CD4-positive, CD25-positive, alpha-beta regulatory T cell (primary cell): ENCODE measurements at regions not wholly inside any gene's neighbourhood (a gene's known extent, or its start where the extent isn't known, plus 50 kb on each side); places are given as distances from the start of the nearest gene placed in this dataset.

ENCODE experiments used
- ATAC-seq, 2 donors: fragments of 150-1000 bp; cut with Tn5 transposase; one replicate each; pipeline ENCODE4 v1.10.0; 2021; ENCODE audit warnings: low read depth in 2 of 2, moderate number of reproducible peaks in 2 of 2, moderate library complexity in 1 of 2
- DNase-seq, 3 donors: peaks; one replicate each; pipeline versions ENCODE4 v3.0.0 to v3.0.0-alpha.2; 2012 to 2022; ENCODE audit warnings: mixed read lengths in 1 of 3
- H3K27ac ChIP-seq: one replicate; pipeline ENCODE4 v1.7.0; 2013; ENCODE audit warnings: mild to moderate bottlenecking, low read length; ENCODE audit not compliant: insufficient read depth, poor library complexity, severe bottlenecking
- H3K27me3 ChIP-seq: one replicate; pipeline ENCODE4 v1.7.0; 2013; ENCODE audit warnings: low read length; ENCODE audit not compliant: control insufficient read depth, insufficient read depth
- H3K36me3 ChIP-seq: one replicate; pipeline ENCODE4 v1.7.0; 2013; ENCODE audit warnings: mild to moderate bottlenecking, low read length, moderate library complexity; ENCODE audit not compliant: control insufficient read depth, insufficient read depth
- H3K4me1 ChIP-seq: 2 replicates; pipeline ENCODE4 v1.7.0; 2013; ENCODE audit warnings: mild to moderate bottlenecking, low read length; ENCODE audit not compliant: insufficient read depth, control insufficient read depth, poor library complexity, severe bottlenecking
- H3K4me3 ChIP-seq: one replicate; pipeline ENCODE4 v1.7.0; 2013; ENCODE audit warnings: low read depth, mild to moderate bottlenecking, low read length, moderate library complexity
- H3K9me3 ChIP-seq, 2 experiments: 1 replicate in 1 of 2; 2 replicates in 1 of 2; pipeline ENCODE4 v1.7.0; 2013; ENCODE audit warnings: low read length in 2 of 2, mild to moderate bottlenecking in 1 of 2, moderate library complexity in 1 of 2; ENCODE audit not compliant: control insufficient read depth in 2 of 2
- H3K27ac Mint-ChIP-seq, 3 donors: one replicate each; pipeline ENCODE4 v1.8.0; 2020 to 2022; ENCODE audit warnings: mild to moderate bottlenecking in 3 of 3, mixed read lengths in 3 of 3, moderate library complexity in 2 of 3
- H3K27me3 Mint-ChIP-seq: one replicate; pipeline ENCODE4 v1.8.0; 2022; ENCODE audit warnings: mild to moderate bottlenecking, mixed read lengths
- H3K36me3 Mint-ChIP-seq: one replicate; pipeline ENCODE4 v1.8.0; 2020; ENCODE audit warnings: mixed read lengths
- H3K4me1 Mint-ChIP-seq, 4 donors: one replicate each; pipeline ENCODE4 v1.8.0; 2020 to 2022; ENCODE audit warnings: mixed read lengths in 4 of 4, mild to moderate bottlenecking in 1 of 4
- H3K4me3 Mint-ChIP-seq, 4 donors: one replicate each; pipeline ENCODE4 v1.8.0; 2020 to 2022; ENCODE audit warnings: mild to moderate bottlenecking in 4 of 4, mixed read lengths in 4 of 4, moderate library complexity in 3 of 4
- H3K9me3 Mint-ChIP-seq, 7 donors: one replicate each; pipeline ENCODE4 v1.8.0; 2020 to 2022; ENCODE audit warnings: mixed read lengths in 7 of 7, mild to moderate bottlenecking in 3 of 7, moderate library complexity in 2 of 7

DNA sequence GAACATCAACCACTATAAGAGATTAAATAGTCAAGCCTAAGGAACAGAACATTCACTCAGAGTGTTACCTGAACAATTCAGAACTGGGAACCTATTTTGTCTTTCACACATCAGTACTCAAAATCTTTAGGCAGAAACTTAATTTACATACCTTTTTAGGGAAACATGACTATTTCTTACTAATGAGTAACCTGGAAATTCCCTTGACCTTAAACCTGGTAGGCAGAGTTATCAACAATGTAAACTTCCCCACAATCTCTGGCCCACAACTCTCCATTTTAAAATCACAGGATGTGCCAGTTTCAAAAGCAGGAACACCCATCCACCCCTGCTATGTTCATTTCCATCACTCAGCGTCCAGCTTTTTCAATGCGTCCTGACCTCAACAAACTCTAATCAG, 132.9 kb upstream of the ANKFN1 start:
- no peak overlapping the region for H3K4me3 Mint-ChIP-seq
- Histone ChIP-seq H3K27me3 (peaks cover 3% of the 10 kb centered on the region), H3K27ac (no peak overlapping the region), H3K4me1 (no peaks in the 10 kb centered on the region), H3K36me3 (no peaks in the 10 kb centered on the region), H3K9me3 (no peaks in the 10 kb centered on the region), H3K4me3 (no peak overlapping the region)
- H3K27ac Mint-ChIP-seq, result no peak overlapping the region
- H3K36me3 Mint-ChIP-seq, result no peaks in the 10 kb centered on the region
- no peaks in the 10 kb centered on the region for H3K4me1 Mint-ChIP-seq
- peaks cover 0 to 5% (median 0%) of the 10 kb centered on the region in 7 donors for H3K9me3 Mint-ChIP-seq
- DNase-seq (no peak), ATAC-seq (no peak)
- peaks cover 6% of the 10 kb centered on the region for H3K27me3 Mint-ChIP-seq

GRCh38 chr17:56021681-56022190, 131.5 kb upstream of the ANKFN1 start:
- peaks cover 12% of the 10 kb centered on the region for H3K27me3 Mint-ChIP-seq
- Histone ChIP-seq H3K4me3 (no peak overlapping the region), H3K27ac (no peak overlapping the region), H3K4me1 (no peaks in the 10 kb centered on the region), H3K9me3 (no peaks in the 10 kb centered on the region), H3K27me3 (peaks cover 3% of the 10 kb centered on the region), H3K36me3 (no peaks in the 10 kb centered on the region)
- no peaks in the 10 kb centered on the region for H3K4me1 Mint-ChIP-seq
- H3K27ac Mint-ChIP-seq, result no peak overlapping the region
- ATAC-seq (no peak), DNase-seq (no peak)
- peaks cover 0 to 4% (median 0%) of the 10 kb centered on the region in 7 donors for H3K9me3 Mint-ChIP-seq
- H3K4me3 Mint-ChIP-seq, result no peak overlapping the region
- no peaks in the 10 kb centered on the region for H3K36me3 Mint-ChIP-seq

DNA sequence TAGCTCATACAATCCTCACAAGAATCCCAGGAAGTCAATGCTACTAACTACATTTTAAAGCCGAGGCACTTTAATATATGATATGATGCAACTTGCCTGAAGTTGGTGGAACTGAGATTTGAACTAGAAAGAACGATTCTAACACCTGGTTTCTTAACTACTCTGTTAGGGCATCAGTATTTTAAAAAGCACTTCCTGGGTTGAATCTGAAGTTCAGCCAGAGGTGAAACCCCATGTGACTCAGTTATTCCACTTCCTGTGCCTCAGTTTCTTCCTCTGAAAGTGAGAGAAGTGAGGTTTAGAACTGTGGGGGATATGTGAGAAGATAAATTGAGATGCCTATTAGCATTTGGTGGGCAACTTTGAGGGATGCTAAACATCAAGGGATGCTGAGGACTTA, 129.4 kb upstream of the ANKFN1 start:
- Mint-ChIP-seq H3K27ac (no peak overlapping the region), H3K9me3 (peaks cover 0 to 4% (median 0%) of the 10 kb centered on the region in 7 donors), H3K36me3 (no peaks in the 10 kb centered on the region), H3K4me1 (no peaks in the 10 kb centered on the region), H3K27me3 (peaks cover 16% of the 10 kb centered on the region), H3K4me3 (no peak overlapping the region)
- Histone ChIP-seq H3K9me3 (no peaks in the 10 kb centered on the region), H3K27ac (no peak overlapping the region), H3K36me3 (no peaks in the 10 kb centered on the region), H3K4me3 (no peak overlapping the region), H3K4me1 (no peaks in the 10 kb centered on the region), H3K27me3 (no peaks in the 10 kb centered on the region)
- DNase-seq, result no peak
- ATAC-seq, result no peak

DNA sequence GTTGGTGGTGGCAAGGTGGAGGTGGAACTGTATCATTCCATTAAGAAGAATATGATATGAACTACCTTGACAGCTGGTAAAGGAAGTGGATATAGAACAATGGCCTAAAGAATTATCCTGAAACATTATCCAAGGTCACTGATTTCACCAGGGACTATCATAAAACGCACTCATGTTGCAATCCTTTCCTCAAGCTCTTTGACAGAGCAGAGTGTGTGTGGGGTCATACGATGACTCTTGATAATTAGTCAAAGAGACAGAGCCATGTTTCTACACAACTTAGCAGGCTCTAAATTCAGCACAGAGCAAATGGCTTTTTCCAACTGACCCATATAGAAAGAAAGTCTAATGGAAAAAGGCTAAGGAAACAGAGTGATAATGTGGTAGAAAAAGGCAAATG, 126.4 kb upstream of the ANKFN1 start:
- Mint-ChIP-seq H3K4me3 (no peak overlapping the region), H3K9me3 (peaks cover 0 to 2% (median 0%) of the 10 kb centered on the region in 7 donors), H3K4me1 (no peaks in the 10 kb centered on the region), H3K36me3 (no peaks in the 10 kb centered on the region), H3K27ac (no peak overlapping the region), H3K27me3 (peaks cover 14% of the 10 kb centered on the region)
- ATAC-seq, result no peak
- H3K27ac ChIP-seq, result no peak overlapping the region
- no peaks in the 10 kb centered on the region for H3K27me3 ChIP-seq
- H3K4me1 ChIP-seq, result no peaks in the 10 kb centered on the region
- no peaks in the 10 kb centered on the region for H3K9me3 ChIP-seq
- H3K36me3 ChIP-seq, result no peaks in the 10 kb centered on the region
- no peak for DNase-seq
- H3K4me3 ChIP-seq, result no peak overlapping the region

DNA sequence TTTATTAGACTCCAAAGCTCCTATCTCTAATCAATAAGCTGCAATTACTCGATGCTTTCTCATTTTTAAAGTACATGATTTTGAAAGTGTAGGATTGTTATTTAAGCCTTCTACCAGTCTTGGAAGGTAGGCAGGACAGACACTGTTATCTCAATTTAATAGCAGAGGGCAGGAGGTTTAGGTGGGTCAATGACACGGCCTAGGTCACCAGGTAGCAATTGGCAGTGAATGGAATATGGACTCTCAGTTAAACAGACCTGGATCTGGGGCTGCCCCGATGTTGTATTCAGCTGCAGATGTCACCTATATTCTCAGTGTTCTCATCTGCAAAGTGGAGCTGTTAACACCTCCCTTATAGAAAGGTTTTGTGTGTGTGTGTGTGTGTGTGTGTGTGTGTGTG, 124.4 kb upstream of the ANKFN1 start:
- Mint-ChIP-seq H3K36me3 (no peaks in the 10 kb centered on the region), H3K4me1 (no peaks in the 10 kb centered on the region), H3K4me3 (no peak overlapping the region), H3K27ac (no peak overlapping the region), H3K9me3 (peaks cover 0 to 2% (median 0%) of the 10 kb centered on the region in 7 donors), H3K27me3 (peaks cover 14% of the 10 kb centered on the region)
- H3K27me3 ChIP-seq, result no peaks in the 10 kb centered on the region
- ATAC-seq (no peak), DNase-seq (no peak)
- no peaks in the 10 kb centered on the region for H3K36me3 ChIP-seq
- no peaks in the 10 kb centered on the region for H3K4me1 ChIP-seq
- no peak overlapping the region for H3K4me3 ChIP-seq
- H3K27ac ChIP-seq, result no peak overlapping the region
- H3K9me3 ChIP-seq, result no peaks in the 10 kb centered on the region

- H3K36me3 Mint-ChIP-seq, result no peaks in the 10 kb centered on the region
- ATAC-seq (no peak), DNase-seq (no peak)
- Histone ChIP-seq H3K4me3 (no peak overlapping the region), H3K4me1 (no peaks in the 10 kb centered on the region), H3K36me3 (no peaks in the 10 kb centered on the region), H3K27ac (no peak overlapping the region), H3K9me3 (no peaks in the 10 kb centered on the region), H3K27me3 (no peaks in the 10 kb centered on the region)
- H3K27me3 Mint-ChIP-seq, result peaks cover 14% of the 10 kb centered on the region
- peaks cover 0 to 2% (median 0%) of the 10 kb centered on the region in 7 donors for H3K9me3 Mint-ChIP-seq
- no peak overlapping the region for H3K27ac Mint-ChIP-seq
- no peaks in the 10 kb centered on the region for H3K4me1 Mint-ChIP-seq
- no peak overlapping the region for H3K4me3 Mint-ChIP-seq
Measured at GRCh38 chr17:56030009-56030624, 123.2 kb upstream of the ANKFN1 start.

DNA sequence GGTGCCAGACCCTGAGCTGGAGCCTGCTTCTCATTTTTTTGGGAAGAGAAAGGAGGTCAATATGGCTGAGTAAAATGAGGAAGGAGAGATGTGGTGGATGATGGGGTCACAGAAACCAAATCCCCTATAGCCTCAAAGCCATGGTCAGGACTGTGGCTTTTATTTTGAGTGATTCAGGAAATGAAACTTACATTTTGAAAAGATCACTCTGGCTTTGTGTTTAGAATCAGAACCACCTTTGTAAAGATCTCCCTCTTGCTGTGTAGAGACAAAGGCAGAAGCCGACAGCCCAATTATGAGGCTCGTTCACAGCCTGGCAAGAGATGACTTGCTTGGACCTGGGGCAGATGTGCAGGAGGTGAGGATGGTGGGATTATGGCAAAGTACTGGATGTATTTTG, 121.6 kb upstream of the ANKFN1 start:
- H3K27ac Mint-ChIP-seq, result no peak overlapping the region
- ATAC-seq (no peak), DNase-seq (no peak)
- no peaks in the 10 kb centered on the region for H3K4me1 Mint-ChIP-seq
- H3K9me3 Mint-ChIP-seq, result peaks cover 0 to 2% (median 0%) of the 10 kb centered on the region in 7 donors
- H3K9me3 ChIP-seq, result no peaks in the 10 kb centered on the region
- no peak overlapping the region for H3K27ac ChIP-seq
- no peaks in the 10 kb centered on the region for H3K36me3 ChIP-seq
- no peaks in the 10 kb centered on the region for H3K27me3 ChIP-seq
- no peak overlapping the region for H3K4me3 ChIP-seq
- H3K36me3 Mint-ChIP-seq, result no peaks in the 10 kb centered on the region
- H3K4me3 Mint-ChIP-seq, result no peak overlapping the region
- no peaks in the 10 kb centered on the region for H3K4me1 ChIP-seq
- peaks cover 8% of the 10 kb centered on the region for H3K27me3 Mint-ChIP-seq

DNA sequence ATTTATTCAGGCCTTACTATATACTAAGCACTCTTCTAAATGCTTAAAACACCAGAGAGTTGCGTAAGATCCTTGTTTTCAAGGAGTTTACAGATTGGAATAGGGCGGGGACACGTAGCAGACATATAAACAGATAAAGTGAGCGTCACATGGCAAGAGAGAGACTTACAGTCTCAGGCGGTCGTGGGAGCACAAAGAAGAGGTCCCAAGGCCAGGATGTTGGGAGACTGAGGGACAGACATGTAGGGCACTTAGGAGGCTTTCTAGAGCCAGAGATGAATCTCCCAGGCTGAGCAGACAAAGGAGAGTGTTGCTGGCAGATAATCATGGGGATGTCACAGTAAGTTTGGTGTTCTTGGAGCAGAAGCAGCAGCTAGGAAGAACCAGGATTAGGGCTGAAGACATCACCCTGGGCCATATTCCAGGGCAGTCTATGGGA, 119.1 kb upstream of the ANKFN1 start:
- Mint-ChIP-seq H3K9me3 (no peaks in the 10 kb centered on the region), H3K27ac (no peak overlapping the region), H3K4me1 (no peaks in the 10 kb centered on the region), H3K36me3 (no peaks in the 10 kb centered on the region), H3K27me3 (peaks cover 4% of the 10 kb centered on the region), H3K4me3 (no peak overlapping the region)
- Histone ChIP-seq H3K27ac (no peak overlapping the region), H3K36me3 (no peaks in the 10 kb centered on the region), H3K4me3 (no peak overlapping the region), H3K9me3 (no peaks in the 10 kb centered on the region), H3K4me1 (no peaks in the 10 kb centered on the region), H3K27me3 (peaks cover 2% of the 10 kb centered on the region)
- ATAC-seq (no peak), DNase-seq (no peak)
